Epithelial cell of proximal tubule (primary cell): ENCODE measurements at regions not wholly inside any gene's neighbourhood (a gene's known extent, or its start where the extent isn't known, plus 50 kb on each side); places are given as distances from the start of the nearest gene placed in this dataset.

ENCODE experiments used
- DNase-seq: peaks from one replicate; pipeline ENCODE4 v3.0.0-alpha.2; 2011; ENCODE audit warnings: low read depth
- H3K4me3 ChIP-seq: 2 replicates; pipeline ENCODE4 v1.5.1; 2011; ENCODE audit warnings: low read depth, mild to moderate bottlenecking, low read length
- TF ChIP-seq, protein P1 (sequence below): conservative IDR thresholded peaks from 2 replicates; pipeline ENCODE4 v1.5.1; 2012; ENCODE audit warnings: low read depth, mild to moderate bottlenecking, low read length

DNA sequence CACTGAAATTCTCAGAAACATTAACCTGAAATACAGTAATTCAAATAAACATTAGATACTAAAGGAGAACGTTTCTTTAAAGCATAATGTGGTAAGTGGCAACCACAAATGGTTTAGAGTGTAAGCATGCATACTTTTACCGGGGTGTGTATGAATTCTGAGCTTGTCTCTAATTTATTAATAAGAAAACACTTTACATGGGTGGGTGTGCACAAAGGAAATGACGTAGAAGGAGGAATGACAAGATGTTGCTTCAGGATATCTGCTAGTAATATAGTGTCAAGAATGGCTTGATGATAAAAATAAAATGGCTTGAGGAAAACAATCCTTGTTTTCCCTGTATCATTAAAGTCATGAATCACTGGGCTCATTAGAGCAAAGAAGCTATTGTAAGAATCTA lies 92.5 kb downstream of the ARL4A start:
- H3K4me3 ChIP-seq, result no peak overlapping the region
- TF ChIP-seq, protein P1, sequence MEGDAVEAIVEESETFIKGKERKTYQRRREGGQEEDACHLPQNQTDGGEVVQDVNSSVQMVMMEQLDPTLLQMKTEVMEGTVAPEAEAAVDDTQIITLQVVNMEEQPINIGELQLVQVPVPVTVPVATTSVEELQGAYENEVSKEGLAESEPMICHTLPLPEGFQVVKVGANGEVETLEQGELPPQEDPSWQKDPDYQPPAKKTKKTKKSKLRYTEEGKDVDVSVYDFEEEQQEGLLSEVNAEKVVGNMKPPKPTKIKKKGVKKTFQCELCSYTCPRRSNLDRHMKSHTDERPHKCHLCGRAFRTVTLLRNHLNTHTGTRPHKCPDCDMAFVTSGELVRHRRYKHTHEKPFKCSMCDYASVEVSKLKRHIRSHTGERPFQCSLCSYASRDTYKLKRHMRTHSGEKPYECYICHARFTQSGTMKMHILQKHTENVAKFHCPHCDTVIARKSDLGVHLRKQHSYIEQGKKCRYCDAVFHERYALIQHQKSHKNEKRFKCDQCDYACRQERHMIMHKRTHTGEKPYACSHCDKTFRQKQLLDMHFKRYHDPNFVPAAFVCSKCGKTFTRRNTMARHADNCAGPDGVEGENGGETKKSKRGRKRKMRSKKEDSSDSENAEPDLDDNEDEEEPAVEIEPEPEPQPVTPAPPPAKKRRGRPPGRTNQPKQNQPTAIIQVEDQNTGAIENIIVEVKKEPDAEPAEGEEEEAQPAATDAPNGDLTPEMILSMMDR, result no peak
- DNase-seq, result no peak

DNA sequence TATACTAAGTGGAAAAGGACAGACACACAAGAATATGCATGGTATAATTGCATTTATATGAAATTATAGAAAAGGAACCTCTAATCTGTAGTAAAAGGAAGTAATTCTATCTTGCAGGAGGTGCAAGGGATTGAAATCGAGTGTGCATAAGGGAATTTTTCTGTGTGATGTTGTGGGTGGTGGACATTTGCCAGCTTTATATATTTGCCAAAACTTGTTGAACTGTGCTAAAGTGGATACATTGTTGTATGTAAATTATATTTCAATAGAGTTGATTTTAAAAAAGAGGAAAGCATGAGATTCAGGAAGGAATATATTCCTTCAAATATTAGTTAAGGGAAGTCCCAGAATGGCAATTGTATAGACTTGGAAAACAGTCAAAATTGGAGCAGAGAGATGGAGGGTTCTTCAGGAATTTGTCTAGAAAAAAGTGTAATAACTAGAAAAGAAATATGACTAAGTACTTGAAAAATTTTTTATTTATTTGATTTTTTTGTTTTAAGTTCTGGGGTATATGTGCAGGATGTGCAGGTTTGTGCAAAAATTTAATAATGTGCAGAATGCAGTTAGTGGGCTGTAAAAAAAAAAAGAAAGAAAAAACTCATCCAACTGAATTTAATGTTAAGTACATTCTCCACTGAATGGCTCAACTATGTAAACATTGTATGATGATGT lies 96.1 kb downstream of the ARL4A start:
- H3K4me3 ChIP-seq, result no peak overlapping the region
- no peak for DNase-seq
- TF ChIP-seq, protein P1, result no peak

DNA sequence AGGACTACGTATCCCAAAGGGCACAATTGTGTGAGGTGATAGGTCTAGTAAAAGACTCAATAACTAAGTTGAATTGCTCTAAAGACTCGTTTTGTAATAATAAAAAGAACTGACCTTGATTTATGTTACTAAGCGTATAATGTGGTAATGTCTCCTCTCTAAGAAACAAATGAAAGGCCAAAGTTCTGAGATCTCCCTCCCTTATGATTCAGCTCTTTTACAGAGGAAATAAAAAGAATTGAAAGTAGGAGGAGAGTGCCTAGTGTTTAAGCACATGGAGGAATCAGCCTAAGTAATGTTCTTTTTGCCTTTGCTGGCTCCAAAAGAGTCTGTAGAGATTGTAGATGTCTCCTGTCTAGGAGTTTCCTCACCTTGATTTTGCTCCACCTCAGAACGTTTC lies 98.0 kb downstream of the ARL4A start:
- no peak for DNase-seq
- H3K4me3 ChIP-seq, result no peak overlapping the region
- TF ChIP-seq, protein P1, result no peak

DNA sequence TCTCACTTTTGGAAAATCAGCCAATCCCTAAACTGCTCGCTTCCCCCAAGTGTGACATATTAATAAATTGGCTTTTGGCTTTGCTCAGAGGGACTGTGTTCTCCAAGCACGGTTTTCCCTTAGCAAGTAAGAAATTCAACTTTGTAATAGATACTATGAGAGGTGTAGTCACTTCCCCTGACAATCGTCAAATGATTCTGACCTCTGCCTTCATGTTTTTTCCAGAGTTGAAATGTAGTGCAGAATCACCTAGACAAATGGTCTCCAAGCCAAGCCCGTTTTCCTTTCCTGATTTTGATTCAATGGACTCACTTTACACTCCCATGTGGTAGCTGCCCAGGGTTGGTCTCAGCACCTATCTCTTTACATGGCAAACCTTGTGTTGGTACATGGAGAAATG lies 99.1 kb downstream of the ARL4A start:
- TF ChIP-seq, protein P1, result no peak
- no peak for DNase-seq
- H3K4me3 ChIP-seq, result no peak overlapping the region

DNA sequence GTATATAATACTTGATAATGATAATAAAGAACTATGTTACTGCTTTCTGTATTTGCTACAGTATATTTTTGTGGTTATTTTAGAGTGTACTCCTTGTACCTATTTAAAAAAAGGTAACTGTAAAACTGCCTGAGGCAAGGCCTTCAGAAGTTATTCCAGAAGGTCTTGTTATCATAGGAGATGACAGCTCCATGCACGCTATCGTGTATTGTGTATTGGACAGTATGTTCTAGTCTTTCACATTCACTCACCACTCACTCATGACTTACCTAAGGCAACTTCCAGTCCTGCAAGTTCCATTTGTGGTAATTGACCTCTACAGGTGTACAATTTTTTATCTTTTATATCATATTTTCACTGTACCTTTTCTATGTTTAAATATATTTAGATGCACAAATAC lies 100.7 kb downstream of the ARL4A start:
- H3K4me3 ChIP-seq, result no peak overlapping the region
- DNase-seq, result no peak
- TF ChIP-seq, protein P1, result no peak

- no peak for DNase-seq
- TF ChIP-seq, protein P1, result no peak
- H3K4me3 ChIP-seq, result no peak overlapping the region
Observed at GRCh38 chr7:12788591-12788990, 101.2 kb downstream of the ARL4A start.

DNA sequence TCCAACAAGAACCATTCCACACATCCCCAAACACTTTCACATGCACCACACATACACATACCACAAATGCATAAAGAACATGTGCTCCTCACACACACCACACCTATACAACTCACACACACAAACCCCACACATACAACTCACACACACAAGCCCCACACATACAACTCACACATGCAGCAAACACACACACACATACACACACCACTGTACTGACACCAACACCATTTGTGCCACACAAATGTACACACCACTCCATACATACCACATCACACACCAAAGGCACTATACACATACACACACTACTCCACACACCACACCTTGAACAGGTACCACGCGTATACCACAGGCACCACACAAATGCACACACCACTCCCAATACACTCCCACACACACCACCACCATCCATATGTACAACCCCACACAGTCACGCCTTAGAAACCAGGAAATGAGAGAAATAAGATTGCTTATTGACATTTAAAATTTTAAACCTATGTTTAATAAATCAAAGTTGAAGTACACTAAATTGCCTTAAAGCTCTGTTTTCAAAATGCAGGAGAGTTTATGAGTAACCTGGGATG lies 107.4 kb downstream of the ARL4A start:
- TF ChIP-seq, protein P1, result no peak
- no peak for DNase-seq
- H3K4me3 ChIP-seq, result no peak overlapping the region
